Thyroid gland (tissue), 4 donors: ENCODE measurements at regions not wholly inside any gene's neighbourhood (a gene's known extent, or its start where the extent isn't known, plus 50 kb on each side); places are given as distances from the start of the nearest gene placed in this dataset.

Experiments
- DNase-seq, 2 donors: peaks; one replicate each; pipeline ENCODE4 v3.0.0-alpha.2; 2019
- H3K27ac ChIP-seq, 3 donors: fragments of 200-600 bp; sonication (generic); 1 replicate in 2 of 3; 2 replicates in 1 of 3; pipeline ENCODE4 v1.5.1; 2016 to 2019; ENCODE audit warnings: mild to moderate bottlenecking in 1 of 3, moderate library complexity in 1 of 3
- H3K27me3 ChIP-seq: fragments of 200-600 bp; sonication (generic); one replicate; pipeline ENCODE4 v1.5.1; 2019
- H3K36me3 ChIP-seq, 2 donors: fragments of 200-600 bp; sonication (generic); one replicate each; pipeline ENCODE4 v1.5.1; 2016 to 2019
- H3K4me1 ChIP-seq, 2 donors: fragments of 200-600 bp; sonication (generic); one replicate each; pipeline ENCODE4 v1.5.1; 2017 to 2019
- H3K4me3 ChIP-seq, 3 donors: fragments of 200-600 bp; sonication (generic); replicated peaks in 1 of 3; 1 replicate in 2 of 3; 2 replicates in 1 of 3; pipeline ENCODE4 v1.5.1; 2016; ENCODE audit warnings: mild to moderate bottlenecking in 1 of 3
- H3K9me3 ChIP-seq: fragments of 200-600 bp; sonication (generic); one replicate; pipeline ENCODE4 v1.5.1; 2017
- CTCF ChIP-seq, 6 experiments: fragments of 200-600 bp in 3 of 6; fragments of 450-650 bp in 3 of 6; sonication (generic) in 3 of 6; IDR thresholded peaks; one replicate each; pipeline ENCODE4 v1.5.1; 2016 to 2019; ENCODE audit warnings: antibody characterized with exemption in 6 of 6, mild to moderate bottlenecking in 2 of 6, inconsistent platforms in 1 of 6, moderate library complexity in 1 of 6
- POLR2A ChIP-seq, 2 donors: fragments of 450-650 bp; IDR thresholded peaks; one replicate each; pipeline ENCODE4 v1.6.1; 2017; ENCODE audit warnings: antibody characterized with exemption in 2 of 2, mild to moderate bottlenecking in 2 of 2, moderate library complexity in 1 of 2
- WGBS, 2 donors: methylation state at CpG; one replicate each; pipeline ENCODE4 v1.1.5; 2017; 5-methylcytosine and 5-hydroxymethylcytosine counted together
- intact Hi-C: fragments of 100-400 bp; cut with DNase I; formaldehyde crosslinking; loops from one replicate; pipeline ENCODE4 v1.15.1; 2023

DNA sequence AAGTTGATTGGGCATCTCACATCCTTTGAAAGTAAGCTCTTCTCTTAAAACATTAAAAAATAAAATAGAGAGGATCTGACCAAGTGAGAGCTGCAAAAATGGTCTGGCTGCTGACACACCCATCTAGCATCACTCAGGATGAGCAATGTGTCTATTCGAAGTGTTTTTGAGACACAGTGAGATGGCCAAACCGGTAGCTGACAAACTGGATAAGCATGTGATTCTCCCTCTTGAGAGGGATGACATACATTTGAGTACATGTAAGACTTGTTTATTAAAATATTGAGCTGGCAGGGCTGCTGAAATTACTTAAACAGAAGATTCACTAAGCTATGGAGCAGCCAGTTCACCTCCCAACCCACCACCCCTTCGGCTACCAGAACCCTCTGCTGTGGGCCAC, 333.9 kb downstream of the ADRA2A start:
- H3K27me3 ChIP-seq: no peaks in the 10 kb centered on the region
- no peaks in the 10 kb centered on the region for H3K9me3 ChIP-seq
- intact Hi-C loops: no loop called here
- no peaks in the 10 kb centered on the region for H3K36me3 ChIP-seq
- no peak overlapping the region for H3K4me3 ChIP-seq
- 72 to 89% methylated on average over 3 of the region's 3 CpGs for WGBS, 2 donors
- TF ChIP-seq CTCF (IDR thresholded peaks at IDR 0.05): no peak
- H3K27ac ChIP-seq: no peak overlapping the region
- H3K4me1 ChIP-seq: no peaks in the 10 kb centered on the region
- no peak for DNase-seq

DNA sequence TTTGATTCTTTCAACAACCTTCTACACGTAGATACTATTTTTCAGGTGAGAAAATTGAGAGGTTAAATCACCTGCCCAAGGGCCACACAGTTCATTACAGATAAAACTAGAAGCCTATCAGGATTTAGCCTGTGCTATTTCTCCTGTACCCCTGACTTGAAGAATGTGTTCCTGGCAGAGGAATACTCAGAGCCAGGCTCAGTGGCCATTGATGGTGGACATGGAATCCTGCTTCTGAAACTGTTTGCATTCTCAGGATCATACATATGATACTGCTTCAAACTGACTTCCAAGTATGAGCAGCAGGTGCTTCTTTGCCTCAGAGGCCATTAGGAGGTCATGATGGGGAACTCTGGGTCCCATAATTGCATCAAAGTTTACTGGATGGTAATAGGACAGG, 348.6 kb downstream of the ADRA2A start:
- H3K27me3 ChIP-seq: no peaks in the 10 kb centered on the region
- no peak for DNase-seq
- 91 to 92% methylated on average over 1 of the region's 1 CpG for WGBS, 2 donors
- no peak overlapping the region for H3K4me3 ChIP-seq
- no peaks in the 10 kb centered on the region for H3K4me1 ChIP-seq
- H3K9me3 ChIP-seq: no peaks in the 10 kb centered on the region
- TF ChIP-seq CTCF (IDR thresholded peaks at IDR 0.05) (no peak), POLR2A (IDR thresholded peaks at IDR 0.05) (no peak)
- no peaks in the 10 kb centered on the region for H3K36me3 ChIP-seq
- intact Hi-C loops: no loop called here
- H3K27ac ChIP-seq: no peak overlapping the region

- Histone ChIP-seq H3K9me3 (no peaks in the 10 kb centered on the region), H3K4me3 (no peak overlapping the region), H3K27me3 (no peaks in the 10 kb centered on the region), H3K27ac (no peak overlapping the region), H3K36me3 (no peaks in the 10 kb centered on the region), H3K4me1 (no peaks in the 10 kb centered on the region)
- TF ChIP-seq POLR2A (IDR thresholded peaks at IDR 0.05): no peak
- TF ChIP-seq CTCF (IDR thresholded peaks at IDR 0.05): no peak
- intact Hi-C loops: no loop called here
- no peak for DNase-seq
- 88 to 89% methylated on average over 3 of the region's 3 CpGs for WGBS, 2 donors
Observed at GRCh38 chr10:111429288-111430028, 352.6 kb downstream of the ADRA2A start.

GRCh38 chr10:111430070-111430469, 353.2 kb downstream of the ADRA2A start:
- no peaks in the 10 kb centered on the region for H3K36me3 ChIP-seq
- H3K27ac ChIP-seq: no peak overlapping the region
- TF ChIP-seq POLR2A (IDR thresholded peaks at IDR 0.05): no peak
- no peak for TF ChIP-seq CTCF (IDR thresholded peaks at IDR 0.05)
- H3K9me3 ChIP-seq: no peaks in the 10 kb centered on the region
- H3K4me1 ChIP-seq: no peaks in the 10 kb centered on the region
- WGBS, 2 donors: 64 to 92% methylated on average over 1 of the region's 1 CpG
- intact Hi-C loops: no loop called here
- no peaks in the 10 kb centered on the region for H3K27me3 ChIP-seq
- DNase-seq: no peak
- no peak overlapping the region for H3K4me3 ChIP-seq

DNA sequence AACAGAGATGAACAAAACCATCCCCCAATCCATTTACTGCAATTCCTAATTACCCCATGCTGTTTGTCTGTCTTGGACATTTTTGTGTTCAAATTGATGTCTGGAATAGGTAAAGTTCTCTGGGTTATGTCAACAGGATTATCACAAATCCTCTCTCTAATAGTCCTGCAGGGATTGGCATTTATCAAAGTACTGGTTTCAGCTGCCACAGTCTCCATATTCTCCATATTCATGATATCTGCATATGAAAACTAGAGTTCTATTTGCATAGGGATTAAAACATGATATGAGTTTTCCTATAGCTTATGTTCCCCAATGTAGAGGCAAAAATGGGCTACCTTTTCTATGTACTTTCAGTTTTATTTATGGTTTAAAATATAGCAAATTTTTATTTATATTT, 355.8 kb downstream of the ADRA2A start:
- Histone ChIP-seq H3K9me3 (no peaks in the 10 kb centered on the region), H3K36me3 (no peaks in the 10 kb centered on the region), H3K4me1 (no peaks in the 10 kb centered on the region), H3K4me3 (no peak overlapping the region), H3K27me3 (no peaks in the 10 kb centered on the region), H3K27ac (no peak overlapping the region)
- no peak for DNase-seq
- intact Hi-C loops: no loop called here
- TF ChIP-seq POLR2A (IDR thresholded peaks at IDR 0.05): no peak
- TF ChIP-seq CTCF (IDR thresholded peaks at IDR 0.05): no peak
